A549 (cell line): ENCODE measurements at regions not wholly inside any gene's neighbourhood (a gene's known extent, or its start where the extent isn't known, plus 50 kb on each side); places are given as distances from the start of the nearest gene placed in this dataset.

ENCODE experiments used
- MAZ ChIP-seq: fragments of 150-350 bp; IDR thresholded peaks from 2 replicates; pipeline ENCODE4 v1.6.1; 2014; ENCODE audit warnings: antibody characterized with exemption, low read depth, low read length, borderline replicate concordance
- NFE2L2 ChIP-seq: fragments of 150-350 bp; conservative IDR thresholded peaks from 2 replicates; pipeline ENCODE4 v1.6.1; 2014; ENCODE audit warnings: low read length
- TP53 ChIP-seq: fragments of 250-450 bp; sonication (Bioruptor Pico); IDR thresholded peaks from 2 replicates; pipeline ENCODE4 v1.5.0; 2021; ENCODE audit warnings: mild to moderate bottlenecking, moderate library complexity
- TF ChIP-seq, protein P1 (sequence below): fragments of >200 bp; sonication (Bioruptor Twin); formaldehyde crosslinking; IDR thresholded peaks from 3 replicates; pipeline ENCODE4 v1.5.1; 2016
- TF ChIP-seq, protein P2 (sequence below): fragments of 200-600 bp; sonication (generic); IDR thresholded peaks from 2 replicates; pipeline ENCODE4 v1.6.1; 2016; ENCODE audit warnings: antibody characterized with exemption, mild to moderate bottlenecking, moderate library complexity

DNA sequence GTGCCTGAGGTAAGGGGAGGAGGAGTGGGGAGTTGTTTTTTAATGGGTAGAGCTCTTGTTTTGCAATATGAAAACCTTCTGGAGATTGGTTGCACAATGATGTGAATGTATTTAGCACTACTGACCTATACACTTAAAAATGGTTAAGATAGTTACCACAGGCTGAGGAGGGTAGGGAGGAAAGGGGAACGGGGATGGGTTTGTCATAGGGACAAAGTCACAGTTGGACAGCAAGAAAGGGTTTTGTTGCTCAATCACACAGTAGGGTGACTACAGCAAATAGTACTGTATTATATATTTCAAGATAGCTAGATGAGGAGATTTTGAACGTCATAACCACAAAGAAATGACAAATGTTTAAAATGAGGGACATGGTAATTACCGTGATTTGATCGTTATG, 1562.4 kb downstream of the AACS start:
- TF ChIP-seq, protein P1, sequence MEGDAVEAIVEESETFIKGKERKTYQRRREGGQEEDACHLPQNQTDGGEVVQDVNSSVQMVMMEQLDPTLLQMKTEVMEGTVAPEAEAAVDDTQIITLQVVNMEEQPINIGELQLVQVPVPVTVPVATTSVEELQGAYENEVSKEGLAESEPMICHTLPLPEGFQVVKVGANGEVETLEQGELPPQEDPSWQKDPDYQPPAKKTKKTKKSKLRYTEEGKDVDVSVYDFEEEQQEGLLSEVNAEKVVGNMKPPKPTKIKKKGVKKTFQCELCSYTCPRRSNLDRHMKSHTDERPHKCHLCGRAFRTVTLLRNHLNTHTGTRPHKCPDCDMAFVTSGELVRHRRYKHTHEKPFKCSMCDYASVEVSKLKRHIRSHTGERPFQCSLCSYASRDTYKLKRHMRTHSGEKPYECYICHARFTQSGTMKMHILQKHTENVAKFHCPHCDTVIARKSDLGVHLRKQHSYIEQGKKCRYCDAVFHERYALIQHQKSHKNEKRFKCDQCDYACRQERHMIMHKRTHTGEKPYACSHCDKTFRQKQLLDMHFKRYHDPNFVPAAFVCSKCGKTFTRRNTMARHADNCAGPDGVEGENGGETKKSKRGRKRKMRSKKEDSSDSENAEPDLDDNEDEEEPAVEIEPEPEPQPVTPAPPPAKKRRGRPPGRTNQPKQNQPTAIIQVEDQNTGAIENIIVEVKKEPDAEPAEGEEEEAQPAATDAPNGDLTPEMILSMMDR = no peak
- TF ChIP-seq TP53 (CRISPR knock-in tag) (no peak), NFE2L2 (no peak), MAZ (no peak)
- TF ChIP-seq, protein P2, sequence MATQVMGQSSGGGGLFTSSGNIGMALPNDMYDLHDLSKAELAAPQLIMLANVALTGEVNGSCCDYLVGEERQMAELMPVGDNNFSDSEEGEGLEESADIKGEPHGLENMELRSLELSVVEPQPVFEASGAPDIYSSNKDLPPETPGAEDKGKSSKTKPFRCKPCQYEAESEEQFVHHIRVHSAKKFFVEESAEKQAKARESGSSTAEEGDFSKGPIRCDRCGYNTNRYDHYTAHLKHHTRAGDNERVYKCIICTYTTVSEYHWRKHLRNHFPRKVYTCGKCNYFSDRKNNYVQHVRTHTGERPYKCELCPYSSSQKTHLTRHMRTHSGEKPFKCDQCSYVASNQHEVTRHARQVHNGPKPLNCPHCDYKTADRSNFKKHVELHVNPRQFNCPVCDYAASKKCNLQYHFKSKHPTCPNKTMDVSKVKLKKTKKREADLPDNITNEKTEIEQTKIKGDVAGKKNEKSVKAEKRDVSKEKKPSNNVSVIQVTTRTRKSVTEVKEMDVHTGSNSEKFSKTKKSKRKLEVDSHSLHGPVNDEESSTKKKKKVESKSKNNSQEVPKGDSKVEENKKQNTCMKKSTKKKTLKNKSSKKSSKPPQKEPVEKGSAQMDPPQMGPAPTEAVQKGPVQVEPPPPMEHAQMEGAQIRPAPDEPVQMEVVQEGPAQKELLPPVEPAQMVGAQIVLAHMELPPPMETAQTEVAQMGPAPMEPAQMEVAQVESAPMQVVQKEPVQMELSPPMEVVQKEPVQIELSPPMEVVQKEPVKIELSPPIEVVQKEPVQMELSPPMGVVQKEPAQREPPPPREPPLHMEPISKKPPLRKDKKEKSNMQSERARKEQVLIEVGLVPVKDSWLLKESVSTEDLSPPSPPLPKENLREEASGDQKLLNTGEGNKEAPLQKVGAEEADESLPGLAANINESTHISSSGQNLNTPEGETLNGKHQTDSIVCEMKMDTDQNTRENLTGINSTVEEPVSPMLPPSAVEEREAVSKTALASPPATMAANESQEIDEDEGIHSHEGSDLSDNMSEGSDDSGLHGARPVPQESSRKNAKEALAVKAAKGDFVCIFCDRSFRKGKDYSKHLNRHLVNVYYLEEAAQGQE = no peak
